ENCODE measurements at regions not wholly inside any gene's neighbourhood (a gene's known extent, or its start where the extent isn't known, plus 50 kb on each side); places are given as distances from the start of the nearest gene placed in this dataset.

DNA sequence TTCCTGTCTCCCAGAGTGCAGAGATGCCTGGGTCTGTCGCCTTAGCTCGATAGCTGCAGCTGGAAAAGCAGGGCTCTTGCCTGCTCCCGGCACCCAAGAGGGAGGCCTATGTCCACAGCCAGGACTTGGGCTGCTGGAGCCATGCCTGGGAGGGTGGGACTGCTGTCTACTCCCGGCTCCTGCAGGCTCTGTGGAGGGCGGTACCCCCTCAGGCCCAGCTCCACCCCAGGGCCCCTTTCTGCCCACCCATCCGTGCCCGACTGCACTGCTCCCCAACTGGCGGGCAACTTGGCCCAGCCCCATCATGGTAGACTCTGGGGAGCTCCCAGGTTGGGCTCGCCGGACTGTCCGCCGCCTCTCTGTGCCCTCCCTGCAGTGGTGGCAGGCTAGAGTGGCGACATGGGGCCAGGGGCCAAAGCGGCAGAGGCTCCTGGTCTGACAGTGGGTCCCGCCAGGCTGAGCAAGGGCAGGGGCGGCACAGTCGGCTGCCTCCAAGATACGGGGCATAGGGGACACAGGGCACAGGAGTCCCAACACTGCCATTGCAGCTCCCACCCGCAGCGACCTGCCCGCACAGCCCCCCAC lies 901.0 kb downstream of the CCDC85A start:
- no peak overlapping the region for H3K4me3 ChIP-seq (ENCODE audit: low read depth, low read length)
- TF ChIP-seq, protein P1, sequence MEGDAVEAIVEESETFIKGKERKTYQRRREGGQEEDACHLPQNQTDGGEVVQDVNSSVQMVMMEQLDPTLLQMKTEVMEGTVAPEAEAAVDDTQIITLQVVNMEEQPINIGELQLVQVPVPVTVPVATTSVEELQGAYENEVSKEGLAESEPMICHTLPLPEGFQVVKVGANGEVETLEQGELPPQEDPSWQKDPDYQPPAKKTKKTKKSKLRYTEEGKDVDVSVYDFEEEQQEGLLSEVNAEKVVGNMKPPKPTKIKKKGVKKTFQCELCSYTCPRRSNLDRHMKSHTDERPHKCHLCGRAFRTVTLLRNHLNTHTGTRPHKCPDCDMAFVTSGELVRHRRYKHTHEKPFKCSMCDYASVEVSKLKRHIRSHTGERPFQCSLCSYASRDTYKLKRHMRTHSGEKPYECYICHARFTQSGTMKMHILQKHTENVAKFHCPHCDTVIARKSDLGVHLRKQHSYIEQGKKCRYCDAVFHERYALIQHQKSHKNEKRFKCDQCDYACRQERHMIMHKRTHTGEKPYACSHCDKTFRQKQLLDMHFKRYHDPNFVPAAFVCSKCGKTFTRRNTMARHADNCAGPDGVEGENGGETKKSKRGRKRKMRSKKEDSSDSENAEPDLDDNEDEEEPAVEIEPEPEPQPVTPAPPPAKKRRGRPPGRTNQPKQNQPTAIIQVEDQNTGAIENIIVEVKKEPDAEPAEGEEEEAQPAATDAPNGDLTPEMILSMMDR (IDR thresholded peaks at IDR 0.05; ENCODE audit: low read depth, low read length), result no peak

DNA sequence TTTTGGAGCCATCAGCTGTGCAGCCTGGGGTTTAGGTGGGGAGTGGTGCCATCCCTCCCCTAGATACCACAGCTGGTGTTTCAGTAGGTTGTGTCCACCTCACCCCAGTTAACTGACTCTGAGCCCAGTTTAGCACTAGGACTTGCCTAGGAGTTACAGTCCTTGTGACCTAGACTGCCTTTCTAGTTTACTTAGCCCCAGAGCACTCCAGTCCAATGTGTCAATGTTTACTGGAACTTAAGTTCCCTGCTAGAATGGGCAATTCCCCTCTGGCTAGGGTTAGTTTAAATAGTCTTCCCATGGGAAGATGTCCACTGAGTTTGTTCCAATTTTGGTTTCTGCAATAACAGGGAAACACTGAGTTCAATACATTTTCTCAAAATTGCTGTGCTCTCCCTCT lies 909.2 kb downstream of the CCDC85A start:
- TF ChIP-seq, protein P1 (IDR thresholded peaks at IDR 0.05; ENCODE audit: low read depth, low read length), result no peak
- H3K4me3 ChIP-seq (ENCODE audit: low read depth, low read length), result no peak overlapping the region

DNA sequence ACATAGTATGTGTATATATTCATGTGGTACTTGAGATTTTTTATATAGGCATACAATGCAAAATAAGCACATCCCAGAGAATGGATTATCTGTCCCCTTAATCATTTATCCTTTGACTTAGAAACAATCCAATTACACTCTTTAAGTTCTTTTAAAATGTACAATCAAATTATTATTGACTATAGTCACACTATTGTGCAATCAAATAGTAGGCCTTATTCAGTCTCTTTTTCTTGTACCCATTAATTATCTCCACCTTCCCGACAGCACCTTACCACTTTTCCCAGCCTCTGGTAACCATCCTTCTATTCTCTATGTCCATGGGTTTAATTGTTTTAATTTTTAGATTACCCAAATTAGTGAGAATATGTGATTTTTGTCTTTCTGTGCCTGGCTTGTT lies 914.1 kb downstream of the CCDC85A start:
- TF ChIP-seq, protein P1 (IDR thresholded peaks at IDR 0.05; ENCODE audit: low read depth, low read length), result no peak
- H3K4me3 ChIP-seq (ENCODE audit: low read depth, low read length), result no peak overlapping the region

DNA sequence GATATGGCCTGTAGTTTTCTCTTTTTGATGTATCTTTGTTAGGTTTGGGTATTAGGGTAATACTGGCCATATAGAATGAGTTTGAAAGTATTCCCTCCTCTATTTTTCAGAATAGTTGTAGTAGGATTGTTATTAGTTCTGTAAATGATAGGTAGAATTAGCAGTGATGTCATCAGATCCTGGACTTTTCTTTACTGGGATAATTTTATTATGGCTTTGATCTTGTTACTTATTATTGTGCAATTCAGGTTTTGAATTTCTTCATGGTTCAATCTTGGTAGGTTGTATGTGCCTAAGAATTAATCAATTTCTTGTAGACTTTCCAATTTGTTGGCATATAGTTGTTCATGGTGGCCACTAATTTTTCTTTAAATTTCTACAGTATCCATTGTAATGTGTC lies 916.6 kb downstream of the CCDC85A start:
- TF ChIP-seq, protein P1 (IDR thresholded peaks at IDR 0.05; ENCODE audit: low read depth, low read length), result no peak
- no peak overlapping the region for H3K4me3 ChIP-seq (ENCODE audit: low read depth, low read length)

DNA sequence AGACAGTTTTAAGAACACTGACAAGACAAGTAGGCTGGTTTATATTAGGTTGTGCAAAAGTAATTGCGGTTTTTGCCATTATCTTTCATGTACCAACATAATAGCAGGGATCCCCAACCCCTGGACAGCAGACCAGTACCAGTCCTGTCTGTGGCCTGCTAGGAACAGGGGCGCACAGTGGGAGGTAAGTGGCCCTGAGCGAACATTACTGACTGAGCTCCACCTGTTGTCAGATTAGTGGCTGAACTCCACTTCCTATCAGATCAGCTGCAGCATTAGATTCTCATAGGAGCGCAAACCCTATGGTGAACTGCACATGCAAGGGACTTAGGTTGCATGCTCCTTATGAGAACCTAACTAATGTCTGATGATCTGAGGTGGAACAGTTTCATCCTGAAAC lies 921.9 kb downstream of the CCDC85A start:
- H3K4me3 ChIP-seq (ENCODE audit: low read depth, low read length), result no peak overlapping the region
- TF ChIP-seq, protein P1 (IDR thresholded peaks at IDR 0.05; ENCODE audit: low read depth, low read length), result no peak

DNA sequence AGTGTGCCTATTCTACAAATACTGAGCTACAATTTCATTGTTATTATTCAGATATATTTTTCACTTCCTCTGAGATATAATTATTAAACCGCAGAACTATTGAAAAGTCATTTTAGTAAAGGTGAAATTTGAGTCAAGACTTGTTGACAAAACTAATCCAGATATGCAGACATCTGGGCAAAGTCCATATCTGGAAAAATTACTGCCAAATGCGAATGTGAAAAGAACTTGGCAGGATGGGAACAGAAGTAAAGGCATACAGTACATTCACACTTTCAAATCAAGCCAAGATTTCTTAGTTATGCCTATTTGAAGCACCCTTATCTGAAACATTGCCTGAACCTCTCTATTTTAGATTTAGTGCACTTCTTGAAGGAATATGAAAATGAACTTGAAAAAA lies 923.6 kb downstream of the CCDC85A start:
- TF ChIP-seq, protein P1 (IDR thresholded peaks at IDR 0.05; ENCODE audit: low read depth, low read length), result no peak

DNA sequence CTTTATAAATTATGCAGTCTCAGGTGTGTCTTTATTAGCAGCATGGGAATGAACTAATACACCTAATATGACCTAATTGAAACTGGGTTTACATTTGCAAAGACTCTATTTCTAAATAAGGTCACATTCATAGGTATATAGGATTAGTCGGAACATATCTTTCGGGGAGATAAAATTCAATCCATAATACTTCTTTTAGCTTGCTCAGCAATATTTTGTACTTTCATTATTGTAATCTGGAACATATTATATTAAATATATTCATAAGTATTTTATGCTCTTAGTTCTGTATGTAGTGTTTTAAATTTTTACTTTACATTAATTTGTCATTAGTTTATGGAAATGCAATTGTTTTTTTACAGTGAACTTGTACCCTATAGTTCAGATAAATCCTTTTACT lies 927.7 kb downstream of the CCDC85A start:
- H3K4me3 ChIP-seq (ENCODE audit: low read depth, low read length), result no peak overlapping the region
- TF ChIP-seq, protein P1 (IDR thresholded peaks at IDR 0.05; ENCODE audit: low read depth, low read length), result no peak

More for the DNA sequence above, 923.6 kb downstream of the CCDC85A start:
- no peak overlapping the region for H3K4me3 ChIP-seq (ENCODE audit: low read depth, low read length)
